ENCODE measurements at regions not wholly inside any gene's neighbourhood (a gene's known extent, or its start where the extent isn't known, plus 50 kb on each side); places are given as distances from the start of the nearest gene placed in this dataset.

GRCh38 chr1:115565353-115565752, 76.4 kb upstream of the VANGL1 start:
- no peaks in the 10 kb centered on the region for H3K79me2 ChIP-seq
- H3K9me3 ChIP-seq (ENCODE audit: control insufficient read depth, low read length), result no peaks in the 10 kb centered on the region
- H3K4me3 ChIP-seq (ENCODE audit: low read depth, low read length), result no peak overlapping the region
- H2AFZ ChIP-seq, result no peak overlapping the region
- H3K36me3 ChIP-seq (ENCODE audit: control insufficient read depth, insufficient read depth, low read length), result no peaks in the 10 kb centered on the region
- H3K27ac ChIP-seq, result no peak overlapping the region
- no peak overlapping the region for H3K9ac ChIP-seq
- TF ChIP-seq CTCF (IDR thresholded peaks at IDR 0.05), result no peak
- no peaks in the 10 kb centered on the region for H3K4me1 ChIP-seq
- no peaks in the 10 kb centered on the region for H3K27me3 ChIP-seq (ENCODE audit: control insufficient read depth, insufficient read depth, low read length)
- H3K4me2 ChIP-seq (ENCODE audit: low read length), result no peak overlapping the region

GRCh38 chr1:115564201-115564600, 77.6 kb upstream of the VANGL1 start:
- Histone ChIP-seq H3K27ac (no peak overlapping the region), H3K4me2 (ENCODE audit: low read length) (no peak overlapping the region), H3K27me3 (ENCODE audit: control insufficient read depth, insufficient read depth, low read length) (no peaks in the 10 kb centered on the region), H3K4me1 (no peaks in the 10 kb centered on the region), H3K9ac (no peak overlapping the region), H2AFZ (no peak overlapping the region), H3K79me2 (no peaks in the 10 kb centered on the region), H3K36me3 (ENCODE audit: control insufficient read depth, insufficient read depth, low read length) (no peaks in the 10 kb centered on the region), H3K4me3 (ENCODE audit: low read depth, low read length) (no peak overlapping the region), H3K9me3 (ENCODE audit: control insufficient read depth, low read length) (no peaks in the 10 kb centered on the region)
- no peak for TF ChIP-seq CTCF (IDR thresholded peaks at IDR 0.05)

GRCh38 chr1:115560027-115560426, 81.7 kb upstream of the VANGL1 start:
- H3K27me3 ChIP-seq (ENCODE audit: control insufficient read depth, insufficient read depth, low read length), result no peaks in the 10 kb centered on the region
- H3K27ac ChIP-seq, result no peak overlapping the region

GRCh38 chr1:115558275-115558674, 83.5 kb upstream of the VANGL1 start:
- no peak for TF ChIP-seq CTCF (IDR thresholded peaks at IDR 0.05)
- H3K4me2 ChIP-seq (ENCODE audit: low read length), result no peak overlapping the region
- H3K4me3 ChIP-seq (ENCODE audit: low read depth, low read length), result no peak overlapping the region
- H3K79me2 ChIP-seq, result no peaks in the 10 kb centered on the region
- H3K4me1 ChIP-seq, result no peaks in the 10 kb centered on the region
- H2AFZ ChIP-seq, result no peak overlapping the region
- no peaks in the 10 kb centered on the region for H3K36me3 ChIP-seq (ENCODE audit: control insufficient read depth, insufficient read depth, low read length)
- H3K27me3 ChIP-seq (ENCODE audit: control insufficient read depth, insufficient read depth, low read length), result no peaks in the 10 kb centered on the region
- no peak overlapping the region for H3K27ac ChIP-seq
- no peak overlapping the region for H3K9ac ChIP-seq
- H3K9me3 ChIP-seq (ENCODE audit: control insufficient read depth, low read length), result no peaks in the 10 kb centered on the region

More at GRCh38 chr1:115560027-115560426, 81.7 kb upstream of the VANGL1 start:
- Histone ChIP-seq H3K36me3 (ENCODE audit: control insufficient read depth, insufficient read depth, low read length) (no peaks in the 10 kb centered on the region), H3K9me3 (ENCODE audit: control insufficient read depth, low read length) (no peaks in the 10 kb centered on the region), H3K9ac (no peak overlapping the region), H3K79me2 (no peaks in the 10 kb centered on the region), H3K4me1 (no peaks in the 10 kb centered on the region), H3K4me2 (ENCODE audit: low read length) (no peak overlapping the region), H2AFZ (no peak overlapping the region), H3K4me3 (ENCODE audit: low read depth, low read length) (no peak overlapping the region)
- no peak for TF ChIP-seq CTCF (IDR thresholded peaks at IDR 0.05)

GRCh38 chr1:115557715-115558114, 84.1 kb upstream of the VANGL1 start:
- Histone ChIP-seq H2AFZ (no peak overlapping the region), H3K27ac (no peak overlapping the region), H3K4me1 (no peaks in the 10 kb centered on the region), H3K79me2 (no peaks in the 10 kb centered on the region), H3K27me3 (ENCODE audit: control insufficient read depth, insufficient read depth, low read length) (no peaks in the 10 kb centered on the region), H3K36me3 (ENCODE audit: control insufficient read depth, insufficient read depth, low read length) (no peaks in the 10 kb centered on the region), H3K9ac (no peak overlapping the region), H3K9me3 (ENCODE audit: control insufficient read depth, low read length) (no peaks in the 10 kb centered on the region), H3K4me2 (ENCODE audit: low read length) (no peak overlapping the region), H3K4me3 (ENCODE audit: low read depth, low read length) (no peak overlapping the region)
- no peak for TF ChIP-seq CTCF (IDR thresholded peaks at IDR 0.05)

All from parathyroid adenoma (tissue), 2 donors.